Hepatocyte (in vitro differentiated cells): ENCODE measurements at regions not wholly inside any gene's neighbourhood (a gene's known extent, or its start where the extent isn't known, plus 50 kb on each side); places are given as distances from the start of the nearest gene placed in this dataset. TPM values are rescaled to one million over a fixed set of nuclear protein-coding genes. Genes with fewer than 3 reads are reported as not detected.

ENCODE experiments used
- small RNA-seq: library from RNA; depleted of rRNA; stranded (forward); fragments of <200 nt; gene quantifications from one replicate; pipeline ENCODE3, GENCODE V24; 2014

Small RNA genes in the stretch of these regions (small RNA-seq; reads per million reads assigned to genes)
- not detected for gene RNU6-1085P
